Upper lobe of right lung (tissue), 1 donor: ENCODE measurements at regions not wholly inside any gene's neighbourhood (a gene's known extent, or its start where the extent isn't known, plus 50 kb on each side); places are given as distances from the start of the nearest gene placed in this dataset.
"Not testable (repeated sequence)": the region's sequence is repeated elsewhere in the genome, so short reads cannot be mapped to it uniquely, and the experiment has no call there.

ENCODE experiments used
- ATAC-seq: fragments of 200-7000 bp; cut with Tn5 transposase; one replicate; pipeline ENCODE4 v1.9.1; 2020; ENCODE audit warnings: mild to moderate bottlenecking, moderate library complexity
- DNase-seq: peaks from one replicate; pipeline ENCODE4 v3.0.0-alpha.2; 2020
- H3K27ac ChIP-seq: fragments of 200-600 bp; one replicate; pipeline ENCODE4 v1.8.0; 2022
- H3K27me3 ChIP-seq: fragments of 200-600 bp; one replicate; pipeline ENCODE4 v1.8.0; 2022; ENCODE audit warnings: mild to moderate bottlenecking
- H3K36me3 ChIP-seq: fragments of 200-600 bp; one replicate; pipeline ENCODE4 v1.8.0; 2022
- H3K4me1 ChIP-seq: fragments of 200-600 bp; one replicate; pipeline ENCODE4 v1.8.0; 2022
- H3K4me3 ChIP-seq: fragments of 200-600 bp; one replicate; pipeline ENCODE4 v1.8.0; 2022; ENCODE audit warnings: mild to moderate bottlenecking
- H3K9me3 ChIP-seq: fragments of 200-600 bp; one replicate; pipeline ENCODE4 v1.8.0; 2022
- intact Hi-C: fragments of 100-400 bp; cut with DNase I; formaldehyde crosslinking; loops from one replicate; pipeline ENCODE4 v1.11.0; 2022
- TF ChIP-seq, protein P1 (sequence below): fragments of 200-600 bp; IDR thresholded peaks from one replicate; pipeline ENCODE4 v1.8.0; 2022; ENCODE audit warnings: antibody characterized with exemption
- donor health status: DM: no; HTN: yes; CAD: no; lungs with severe emphysema.

DNA sequence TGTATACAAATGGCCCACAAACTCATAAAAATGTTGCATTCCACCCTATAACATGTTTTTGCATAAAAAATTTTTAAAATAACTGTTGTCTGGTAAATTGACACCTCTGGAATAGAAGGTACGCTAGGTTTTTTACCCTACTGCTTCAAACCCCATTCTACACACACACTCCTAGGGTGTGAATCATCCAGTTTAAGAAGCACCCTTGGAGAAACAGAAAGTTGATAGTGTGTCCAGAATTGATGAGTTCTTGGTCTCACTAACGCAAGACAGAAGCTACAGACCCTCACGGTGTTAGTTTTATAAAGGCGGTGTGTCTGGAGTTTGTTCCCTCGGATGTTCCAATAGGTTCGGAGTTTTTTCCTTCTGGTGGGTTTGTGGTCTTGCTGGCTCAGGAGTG is 158.5 kb downstream of the KLRB1 start:
- Histone ChIP-seq H3K27ac (no peak overlapping the region), H3K4me3 (no peak overlapping the region), H3K36me3 (no peaks in the 10 kb centered on the region), H3K4me1 (no peaks in the 10 kb centered on the region), H3K27me3 (no peaks in the 10 kb centered on the region), H3K9me3 (no peaks in the 10 kb centered on the region)
- intact Hi-C loops = no loop called here
- ATAC-seq (no peak), DNase-seq (no peak)
- TF ChIP-seq, protein P1, sequence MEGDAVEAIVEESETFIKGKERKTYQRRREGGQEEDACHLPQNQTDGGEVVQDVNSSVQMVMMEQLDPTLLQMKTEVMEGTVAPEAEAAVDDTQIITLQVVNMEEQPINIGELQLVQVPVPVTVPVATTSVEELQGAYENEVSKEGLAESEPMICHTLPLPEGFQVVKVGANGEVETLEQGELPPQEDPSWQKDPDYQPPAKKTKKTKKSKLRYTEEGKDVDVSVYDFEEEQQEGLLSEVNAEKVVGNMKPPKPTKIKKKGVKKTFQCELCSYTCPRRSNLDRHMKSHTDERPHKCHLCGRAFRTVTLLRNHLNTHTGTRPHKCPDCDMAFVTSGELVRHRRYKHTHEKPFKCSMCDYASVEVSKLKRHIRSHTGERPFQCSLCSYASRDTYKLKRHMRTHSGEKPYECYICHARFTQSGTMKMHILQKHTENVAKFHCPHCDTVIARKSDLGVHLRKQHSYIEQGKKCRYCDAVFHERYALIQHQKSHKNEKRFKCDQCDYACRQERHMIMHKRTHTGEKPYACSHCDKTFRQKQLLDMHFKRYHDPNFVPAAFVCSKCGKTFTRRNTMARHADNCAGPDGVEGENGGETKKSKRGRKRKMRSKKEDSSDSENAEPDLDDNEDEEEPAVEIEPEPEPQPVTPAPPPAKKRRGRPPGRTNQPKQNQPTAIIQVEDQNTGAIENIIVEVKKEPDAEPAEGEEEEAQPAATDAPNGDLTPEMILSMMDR = no peak

DNA sequence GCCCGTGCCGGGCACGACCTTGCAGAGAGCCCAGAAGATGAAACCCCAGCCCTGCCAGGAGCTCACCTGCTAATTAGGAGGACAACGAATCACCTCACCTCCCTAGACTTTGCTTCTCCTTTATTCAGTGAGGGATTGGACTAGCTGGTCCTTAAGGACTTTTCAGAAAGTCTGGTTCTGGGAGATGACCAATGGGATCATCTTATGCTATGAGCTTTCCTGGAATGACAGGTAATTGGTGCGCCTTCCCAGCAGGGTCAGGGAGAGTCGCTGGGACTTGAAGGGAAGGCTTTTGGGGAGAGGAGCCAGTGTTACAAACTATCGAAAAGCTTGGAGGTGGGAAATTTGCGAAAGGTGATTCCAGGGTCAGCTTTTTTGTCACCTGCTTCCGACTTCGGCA is 159.1 kb downstream of the KLRB1 start:
- peak overlapping the region; percentile 67 for H3K4me3 ChIP-seq
- ATAC-seq = peak; percentile 50
- DNase-seq, intact Hi-C loops, H3K36me3 ChIP-seq, H3K4me1 ChIP-seq, H3K9me3 ChIP-seq, H3K27ac ChIP-seq, H3K27me3 ChIP-seq: not testable (repeated sequence)

DNA sequence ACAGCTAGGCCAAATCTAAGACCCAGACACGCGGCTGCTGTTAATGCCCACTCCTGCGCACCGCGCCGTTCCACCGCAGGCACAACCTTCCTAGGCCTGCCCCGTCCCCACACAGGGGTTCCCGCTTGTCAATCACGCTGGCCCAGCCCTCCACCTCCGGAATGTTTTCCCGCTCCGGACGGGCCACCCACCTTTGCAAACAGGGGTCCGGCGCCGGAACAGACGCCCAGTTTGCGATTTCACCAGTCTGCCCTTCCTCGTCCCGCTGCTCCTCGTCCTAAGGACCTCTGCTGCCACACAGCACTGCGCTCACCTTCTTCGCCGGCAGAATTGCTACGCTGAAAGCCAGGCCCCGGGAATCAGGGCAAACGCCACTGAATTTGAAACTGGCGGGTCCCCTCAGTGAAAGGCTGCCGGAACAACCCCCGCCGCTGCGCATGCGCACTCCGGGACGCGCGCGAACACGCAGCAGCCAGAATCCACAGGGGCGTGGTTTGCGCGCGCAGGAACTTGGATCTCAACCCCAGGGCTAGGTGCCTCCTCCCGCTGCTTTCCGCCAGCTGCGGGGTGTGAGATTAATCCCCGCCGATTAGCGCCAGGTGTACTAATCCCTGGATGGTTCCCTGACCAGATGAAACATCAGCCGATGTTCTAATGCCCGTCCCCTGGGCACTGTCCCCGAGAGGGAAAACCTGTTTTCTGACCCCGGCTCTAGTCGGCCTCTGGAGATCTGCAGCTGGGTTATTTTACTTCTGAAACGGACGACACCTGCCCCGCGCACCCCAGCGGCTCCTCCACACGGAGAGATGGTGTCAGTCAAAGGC is 159.7 kb downstream of the KLRB1 start:
- intact Hi-C loops, H3K36me3 ChIP-seq, H3K9me3 ChIP-seq, H3K27me3 ChIP-seq, H3K4me1 ChIP-seq, H3K27ac ChIP-seq: not testable (repeated sequence)
- DNase-seq = peak; percentile 94
- H3K4me3 ChIP-seq = peak overlapping the region; percentile 67
- peak; percentile 94 for ATAC-seq

DNA sequence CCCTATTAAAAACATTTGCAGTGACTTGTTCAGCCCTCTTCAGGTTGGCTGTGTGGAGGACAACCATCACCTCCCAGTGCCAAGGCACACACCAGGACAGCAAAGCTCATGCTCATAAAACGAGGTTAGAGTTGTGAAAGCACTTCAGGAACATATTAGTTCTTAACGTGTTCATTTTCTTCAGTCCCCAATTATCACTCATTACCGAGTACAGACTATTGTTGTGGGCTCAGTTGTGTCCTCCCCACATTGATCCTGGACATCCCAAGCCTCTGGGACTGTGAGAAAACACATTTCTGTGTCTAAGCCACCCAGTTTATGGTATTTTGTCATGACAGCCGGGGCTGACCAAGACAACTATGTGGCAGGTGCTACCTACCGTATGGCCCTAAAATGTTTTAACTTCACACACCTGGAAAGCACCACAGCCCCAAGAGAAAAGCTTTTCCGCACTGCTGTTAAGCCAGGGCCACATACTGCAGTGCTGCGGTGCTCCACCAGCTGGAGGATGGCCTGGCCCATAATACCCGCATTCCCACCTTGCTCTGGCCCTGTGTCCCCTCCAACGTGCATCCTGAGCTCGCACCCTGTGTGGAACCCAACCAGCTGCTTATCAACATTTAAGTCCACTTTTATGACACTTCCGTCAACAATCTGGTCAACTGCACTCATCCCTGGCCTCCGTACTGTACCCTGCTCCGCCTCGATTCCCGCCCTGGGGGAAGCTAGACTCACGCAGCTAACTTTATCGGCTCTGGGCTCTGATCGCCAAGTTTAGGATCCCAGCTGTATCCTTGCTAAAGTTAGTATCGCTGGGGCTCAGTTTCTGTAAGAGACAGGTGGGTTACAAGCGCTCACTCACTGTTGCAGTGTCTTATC is 160.6 kb downstream of the KLRB1 start:
- intact Hi-C loops, DNase-seq: not testable (repeated sequence)
- peak; percentile 7 for ATAC-seq

DNA sequence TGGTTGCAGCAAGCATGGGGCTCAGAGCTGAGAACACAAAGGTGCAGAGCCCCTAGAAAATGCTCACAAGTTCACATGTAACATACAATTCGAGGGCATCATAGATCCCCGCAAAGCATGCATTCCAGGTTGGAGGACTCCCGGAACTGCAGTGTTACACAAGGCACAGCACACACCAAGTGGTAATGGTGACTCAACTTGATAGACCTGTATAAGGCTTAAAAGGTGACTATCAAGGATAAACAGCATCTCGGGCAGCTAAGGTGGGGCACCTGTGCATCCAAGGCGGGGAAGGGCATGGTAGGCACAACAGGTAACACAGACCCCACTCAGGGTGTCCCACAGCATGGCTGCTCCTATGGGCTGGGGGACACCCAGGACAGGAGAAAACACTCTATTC is 167.3 kb downstream of the KLRB1 start:
- DNase-seq, H3K27ac ChIP-seq, ATAC-seq, H3K4me1 ChIP-seq, intact Hi-C loops, H3K27me3 ChIP-seq, H3K36me3 ChIP-seq, H3K4me3 ChIP-seq, H3K9me3 ChIP-seq: not testable (repeated sequence)

More for the DNA sequence above, 160.6 kb downstream of the KLRB1 start:
- not testable (repeated sequence) for H3K9me3 ChIP-seq, H3K4me1 ChIP-seq, H3K36me3 ChIP-seq, H3K27me3 ChIP-seq, H3K27ac ChIP-seq
- H3K4me3 ChIP-seq = peak overlapping the region; percentile 67

DNA sequence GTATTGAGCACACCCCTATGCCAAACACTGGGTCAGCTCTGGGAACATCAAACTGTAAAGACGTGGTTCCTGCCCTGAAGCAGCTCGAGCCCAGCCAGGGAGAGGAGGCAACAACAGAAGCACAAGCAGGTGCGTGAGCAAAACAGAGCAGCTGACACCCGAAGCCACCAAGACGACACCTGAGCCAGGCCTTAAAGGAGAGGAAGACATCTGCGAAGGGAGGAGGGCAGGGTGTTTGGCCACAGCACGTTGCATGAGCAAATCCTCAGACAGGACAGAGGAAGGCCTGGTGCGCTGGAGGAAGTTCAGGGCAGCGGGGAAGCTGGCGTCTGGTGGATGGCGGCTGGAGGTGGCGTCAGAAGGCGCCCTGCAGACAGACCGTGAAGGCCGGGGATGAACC is 172.0 kb downstream of the KLRB1 start:
- H3K4me1 ChIP-seq, ATAC-seq, H3K36me3 ChIP-seq, H3K27ac ChIP-seq, intact Hi-C loops, H3K4me3 ChIP-seq, DNase-seq, H3K9me3 ChIP-seq, H3K27me3 ChIP-seq: not testable (repeated sequence)

DNA sequence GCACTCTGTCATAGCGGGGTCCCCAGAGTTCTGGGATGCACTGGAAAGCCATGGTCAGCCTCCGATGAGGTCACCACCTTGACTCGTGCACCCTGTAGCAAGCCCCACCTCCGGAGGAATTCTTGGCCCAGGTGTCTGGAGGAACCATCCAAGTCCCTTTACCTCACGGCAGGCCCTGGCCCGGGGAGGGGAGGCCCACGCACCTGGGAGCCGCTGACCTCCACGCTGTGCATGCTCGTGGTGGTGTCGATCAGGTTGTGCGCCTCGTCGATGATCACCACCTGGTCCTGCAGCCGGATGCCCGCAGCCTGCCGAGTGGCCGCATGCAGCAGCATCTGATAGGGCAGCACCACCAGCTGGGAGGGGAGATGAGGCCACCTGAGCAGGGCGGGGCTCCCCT is 177.3 kb downstream of the KLRB1 start:
- H3K4me3 ChIP-seq, H3K27ac ChIP-seq, intact Hi-C loops, H3K36me3 ChIP-seq, H3K27me3 ChIP-seq, H3K4me1 ChIP-seq, ATAC-seq, DNase-seq, H3K9me3 ChIP-seq: not testable (repeated sequence)

DNA sequence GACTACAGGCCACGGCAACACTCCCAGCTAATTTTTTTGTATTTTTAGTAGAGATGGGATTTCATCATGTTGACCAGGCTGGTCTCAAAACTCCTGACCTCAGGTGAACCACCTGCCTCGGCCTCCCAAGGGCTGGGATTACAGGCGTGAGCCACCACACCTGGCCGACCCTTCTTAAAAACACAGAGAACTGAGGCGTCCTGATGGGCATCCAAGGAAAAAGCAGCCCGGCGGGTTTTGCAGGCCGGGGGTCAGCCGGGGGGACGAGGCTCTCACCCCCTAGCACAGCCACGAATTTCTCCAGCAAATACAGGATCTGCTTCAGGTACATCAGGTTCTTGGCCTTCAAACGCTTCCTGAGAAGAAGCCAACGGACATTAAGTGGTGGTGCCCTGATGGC is 178.9 kb downstream of the KLRB1 start:
- H3K27me3 ChIP-seq, H3K4me3 ChIP-seq, intact Hi-C loops, H3K4me1 ChIP-seq, ATAC-seq, H3K27ac ChIP-seq, H3K36me3 ChIP-seq, H3K9me3 ChIP-seq: not testable (repeated sequence)
- DNase-seq = peak; percentile 44

DNA sequence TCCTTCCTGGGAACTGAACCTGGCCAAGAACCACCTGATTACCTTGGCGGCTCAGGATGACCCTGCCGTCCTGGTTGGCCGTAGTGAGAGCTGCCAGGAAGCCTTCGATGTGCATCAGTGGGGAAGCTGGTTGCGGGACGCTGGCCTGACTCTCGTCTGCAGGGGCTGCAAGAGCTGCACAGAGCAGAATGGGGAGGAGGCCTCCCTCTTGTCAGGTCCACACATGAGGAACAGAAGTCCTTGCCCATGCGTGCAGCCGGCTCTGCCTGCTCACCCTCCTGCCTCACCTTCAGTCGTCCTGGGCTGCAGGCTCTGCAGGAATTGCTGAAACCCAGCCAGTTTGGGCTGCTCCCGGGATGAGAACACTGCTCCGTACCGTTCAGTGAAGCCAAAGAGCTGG is 182.3 kb downstream of the KLRB1 start:
- intact Hi-C loops = not testable (repeated sequence)

DNA sequence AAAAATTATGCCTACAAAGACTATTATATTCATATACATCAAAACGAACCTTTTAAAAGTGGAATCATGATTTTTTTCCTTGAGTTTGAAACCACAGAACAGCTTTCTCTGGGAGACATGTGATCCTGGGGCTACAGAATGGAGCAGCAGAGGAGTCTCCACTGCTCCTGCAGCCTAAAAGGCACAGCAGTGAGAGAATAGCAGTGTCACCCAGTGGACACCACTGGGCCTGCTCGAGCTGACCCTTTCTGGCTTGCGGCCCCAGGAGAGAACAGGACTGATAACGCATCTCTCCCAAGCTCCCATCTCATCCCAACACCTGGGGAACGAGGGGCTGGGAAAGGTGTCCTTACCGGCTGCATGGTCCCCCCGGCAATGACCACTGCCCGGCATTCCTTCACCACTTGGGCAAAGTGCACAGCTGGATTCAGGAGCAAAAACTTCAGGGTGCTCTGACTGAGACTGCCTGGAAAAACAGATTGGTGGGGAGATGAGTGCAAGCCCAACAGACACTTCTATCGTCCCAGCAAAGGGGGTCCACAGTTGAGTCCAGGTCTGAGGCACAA is 183.5 kb downstream of the KLRB1 start:
- DNase-seq = peak; percentile 33
- intact Hi-C loops = not testable (repeated sequence)

More for the DNA sequence above, 182.3 kb downstream of the KLRB1 start:
- not testable (repeated sequence) for H3K27ac ChIP-seq, H3K27me3 ChIP-seq, H3K9me3 ChIP-seq, ATAC-seq, H3K4me1 ChIP-seq, H3K4me3 ChIP-seq, H3K36me3 ChIP-seq
- DNase-seq = peak; percentile 38

DNA sequence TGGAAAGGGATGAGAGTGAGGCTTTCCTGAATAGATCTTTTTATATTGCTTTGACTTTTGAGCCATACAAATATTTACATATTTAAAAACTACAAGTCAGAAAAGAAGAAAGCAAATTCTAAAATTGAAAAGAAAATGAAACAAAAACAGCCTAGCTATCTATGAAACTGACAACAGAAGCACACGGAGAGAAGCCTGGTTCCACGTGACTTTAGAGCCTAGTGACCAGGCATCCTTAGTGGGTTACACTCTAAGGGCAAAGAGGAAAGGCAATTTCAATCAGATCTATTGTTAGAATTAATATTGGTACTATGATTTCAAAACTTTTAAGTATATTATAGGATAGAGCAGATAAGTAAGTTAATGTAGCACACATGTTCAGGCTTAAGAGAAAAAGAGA is 185.0 kb downstream of the KLRB1 start:
- H3K36me3 ChIP-seq, H3K27me3 ChIP-seq, H3K4me1 ChIP-seq, intact Hi-C loops, H3K9me3 ChIP-seq, H3K27ac ChIP-seq, H3K4me3 ChIP-seq, DNase-seq, ATAC-seq: not testable (repeated sequence)

More for the DNA sequence above, 183.5 kb downstream of the KLRB1 start:
- H3K4me3 ChIP-seq, H3K27ac ChIP-seq, H3K4me1 ChIP-seq, H3K9me3 ChIP-seq, H3K27me3 ChIP-seq, H3K36me3 ChIP-seq, ATAC-seq: not testable (repeated sequence)

DNA sequence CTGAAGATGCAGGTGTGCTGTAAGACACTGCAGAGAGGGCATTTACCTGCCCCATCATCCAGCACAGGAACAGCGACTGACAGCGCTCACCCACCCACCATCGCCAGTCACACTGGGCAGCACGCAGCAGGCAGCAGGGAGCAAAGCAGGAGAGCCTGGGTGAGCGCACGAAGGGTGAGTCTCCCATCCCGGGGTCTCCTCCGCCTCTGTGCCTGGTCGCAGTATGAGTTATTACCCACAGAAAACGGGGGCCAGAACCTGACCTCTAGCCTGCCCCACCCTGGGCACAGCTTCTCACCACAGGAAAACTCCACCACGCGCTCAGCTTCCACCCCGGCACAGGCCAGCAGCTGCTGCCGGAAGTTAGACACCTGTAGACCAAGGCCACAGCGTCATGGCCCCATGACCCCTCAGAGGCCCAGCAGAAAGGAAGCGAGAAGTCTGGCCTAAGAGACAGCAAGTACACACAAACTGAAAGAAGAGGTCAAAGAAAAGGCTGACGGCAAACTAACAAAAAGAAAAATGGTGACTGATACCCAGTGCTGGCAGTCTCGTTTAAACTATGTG is 186.1 kb downstream of the KLRB1 start:
- intact Hi-C loops, DNase-seq, H3K27me3 ChIP-seq, H3K9me3 ChIP-seq, H3K27ac ChIP-seq, H3K4me3 ChIP-seq, ATAC-seq, H3K36me3 ChIP-seq, H3K4me1 ChIP-seq: not testable (repeated sequence)
